ENCODE measurements at regions not wholly inside any gene's neighbourhood (a gene's known extent, or its start where the extent isn't known, plus 50 kb on each side); places are given as distances from the start of the nearest gene placed in this dataset.
A peak's percentile ranks its signal among the peaks of the same experiment; 100 is the strongest.

DNA sequence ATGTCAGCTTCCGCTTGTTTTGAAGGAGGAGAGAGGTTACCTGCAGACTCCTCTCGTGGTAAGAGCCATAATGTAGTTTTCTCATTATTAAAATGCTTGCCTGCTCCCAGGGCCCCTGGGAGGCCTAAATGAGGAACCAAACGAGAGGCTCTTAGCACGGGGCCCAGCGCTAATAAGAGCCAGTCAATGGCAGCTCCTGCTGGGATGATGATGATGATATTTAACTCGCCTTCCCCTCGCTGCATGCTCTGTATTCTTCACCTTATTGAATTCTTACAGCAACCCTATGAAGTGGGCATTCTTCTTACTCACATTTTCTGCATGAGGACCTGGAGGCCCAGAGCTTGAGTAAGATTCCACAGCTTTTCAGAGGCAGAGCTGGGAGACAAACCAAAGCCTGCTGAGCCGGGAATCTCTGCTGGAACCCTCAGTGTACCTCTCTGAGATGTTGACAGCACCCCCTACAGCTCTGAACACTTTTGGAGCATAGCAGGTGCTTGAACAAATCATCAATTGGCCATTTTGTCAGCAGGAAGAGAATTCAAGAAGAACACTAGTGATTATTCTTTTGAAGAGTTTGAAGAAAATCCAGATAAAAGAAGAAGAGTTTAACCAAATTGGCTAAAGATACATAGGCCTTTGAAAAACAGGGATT, 93.1 kb upstream of the HABP2 start:
- no peaks in the 10 kb centered on the region for H3K36me3 ChIP-seq (replicated peaks in 1 of 2; ENCODE audit: insufficient read depth in 1 of 2, low read depth in 2 of 2)
- no peak for DNase-seq
- no peaks in the 10 kb centered on the region for H3K27me3 ChIP-seq
- TF ChIP-seq POLR2A (IDR thresholded peaks at IDR 0.05), result no peak
- TF ChIP-seq, protein P1, sequence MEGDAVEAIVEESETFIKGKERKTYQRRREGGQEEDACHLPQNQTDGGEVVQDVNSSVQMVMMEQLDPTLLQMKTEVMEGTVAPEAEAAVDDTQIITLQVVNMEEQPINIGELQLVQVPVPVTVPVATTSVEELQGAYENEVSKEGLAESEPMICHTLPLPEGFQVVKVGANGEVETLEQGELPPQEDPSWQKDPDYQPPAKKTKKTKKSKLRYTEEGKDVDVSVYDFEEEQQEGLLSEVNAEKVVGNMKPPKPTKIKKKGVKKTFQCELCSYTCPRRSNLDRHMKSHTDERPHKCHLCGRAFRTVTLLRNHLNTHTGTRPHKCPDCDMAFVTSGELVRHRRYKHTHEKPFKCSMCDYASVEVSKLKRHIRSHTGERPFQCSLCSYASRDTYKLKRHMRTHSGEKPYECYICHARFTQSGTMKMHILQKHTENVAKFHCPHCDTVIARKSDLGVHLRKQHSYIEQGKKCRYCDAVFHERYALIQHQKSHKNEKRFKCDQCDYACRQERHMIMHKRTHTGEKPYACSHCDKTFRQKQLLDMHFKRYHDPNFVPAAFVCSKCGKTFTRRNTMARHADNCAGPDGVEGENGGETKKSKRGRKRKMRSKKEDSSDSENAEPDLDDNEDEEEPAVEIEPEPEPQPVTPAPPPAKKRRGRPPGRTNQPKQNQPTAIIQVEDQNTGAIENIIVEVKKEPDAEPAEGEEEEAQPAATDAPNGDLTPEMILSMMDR (IDR thresholded peaks at IDR 0.05), result no peak
- no peaks in the 10 kb centered on the region for H3K9me3 ChIP-seq
- ATAC-seq, result no peak
- H3K4me1 ChIP-seq, result peaks cover 14% of the 10 kb centered on the region
- intact Hi-C loops (cut with DNase I), result no loop called here
- 90 to 94% methylated on average over 8 of the region's 8 CpGs for WGBS, 2 donors
- H3K4me3 ChIP-seq, result no peak overlapping the region
- H3K27ac ChIP-seq, result no peak overlapping the region

DNA sequence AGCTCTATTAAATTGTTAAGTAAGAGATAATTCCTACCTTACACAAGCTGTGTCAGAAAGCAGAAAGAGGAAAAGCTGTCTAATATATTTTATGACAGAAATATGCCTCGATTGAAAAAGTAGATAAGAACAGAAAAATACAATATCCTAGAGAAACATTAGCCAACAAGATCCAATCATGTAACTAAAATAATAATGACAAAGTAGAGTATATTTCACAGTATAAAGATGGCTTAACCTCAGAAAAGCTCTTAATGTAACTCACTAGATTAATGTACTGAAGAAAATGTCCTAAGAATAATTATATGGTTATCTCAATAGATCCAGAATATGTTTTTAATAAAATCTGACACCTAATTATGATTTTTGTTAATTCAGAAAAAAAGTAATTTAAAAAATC, 89.8 kb upstream of the HABP2 start:
- Histone ChIP-seq H3K4me1 (peaks cover 10% of the 10 kb centered on the region), H3K27me3 (no peaks in the 10 kb centered on the region), H3K4me3 (no peak overlapping the region), H3K9me3 (no peaks in the 10 kb centered on the region), H3K36me3 (replicated peaks in 1 of 2; ENCODE audit: insufficient read depth in 1 of 2, low read depth in 2 of 2) (no peaks in the 10 kb centered on the region), H3K27ac (no peak overlapping the region)
- 20 to 21% methylated on average over 1 of the region's 1 CpG for WGBS, 2 donors
- ATAC-seq, result no peak
- intact Hi-C loops (cut with DNase I), result no loop called here
- no peak for DNase-seq
- no peak for TF ChIP-seq POLR2A (IDR thresholded peaks at IDR 0.05)
- TF ChIP-seq, protein P1 (IDR thresholded peaks at IDR 0.05), result no peak

GRCh38 chr10:113463777-113464176, 89.1 kb upstream of the HABP2 start:
- WGBS, 2 donors, result 34 to 36% methylated on average over 3 of the region's 3 CpGs
- Histone ChIP-seq H3K27me3 (no peaks in the 10 kb centered on the region), H3K36me3 (replicated peaks in 1 of 2; ENCODE audit: insufficient read depth in 1 of 2, low read depth in 2 of 2) (no peaks in the 10 kb centered on the region), H3K4me3 (no peak overlapping the region), H3K9me3 (no peaks in the 10 kb centered on the region), H3K27ac (no peak overlapping the region), H3K4me1 (peaks cover 10% of the 10 kb centered on the region)
- TF ChIP-seq POLR2A (IDR thresholded peaks at IDR 0.05), result no peak
- TF ChIP-seq, protein P1 (IDR thresholded peaks at IDR 0.05), result no peak
- intact Hi-C loops (cut with DNase I), result no loop called here
- ATAC-seq, result peak; percentile 58
- DNase-seq, result peak in 2 of 4 donors; percentile 7 to 54

GRCh38 chr10:113469796-113470195, 83.1 kb upstream of the HABP2 start:
- Histone ChIP-seq H3K4me3 (no peak overlapping the region), H3K9me3 (no peaks in the 10 kb centered on the region), H3K36me3 (replicated peaks in 1 of 2; ENCODE audit: insufficient read depth in 1 of 2, low read depth in 2 of 2) (no peaks in the 10 kb centered on the region), H3K27ac (no peak overlapping the region), H3K4me1 (peaks cover 1% of the 10 kb centered on the region), H3K27me3 (no peaks in the 10 kb centered on the region)
- no peak for DNase-seq
- intact Hi-C loops (cut with DNase I), result no loop called here
- ATAC-seq, result no peak
- no peak for TF ChIP-seq POLR2A (IDR thresholded peaks at IDR 0.05)
- TF ChIP-seq, protein P1 (IDR thresholded peaks at IDR 0.05), result no peak
- WGBS, 2 donors, result 91 to 93% methylated on average over 3 of the region's 3 CpGs

Data from body of pancreas (tissue), 4 donors.